Liver (tissue), 3 donors: ENCODE measurements at regions not wholly inside any gene's neighbourhood (a gene's known extent, or its start where the extent isn't known, plus 50 kb on each side); places are given as distances from the start of the nearest gene placed in this dataset.

ENCODE experiments used
- CTCF ChIP-seq: fragments of 150-350 bp; IDR thresholded peaks from 2 replicates; pipeline ENCODE4 v1.5.1; 2017; ENCODE audit warnings: improper control_type of control experiment, low read depth, low read length; ENCODE audit not compliant: missing input control
- HNF4G ChIP-seq: IDR thresholded peaks from 2 replicates; pipeline ENCODE4 v1.6.1; 2016; ENCODE audit warnings: antibody characterized with exemption
- donor health status: healthy.
- donor health status: healthy.

GRCh38 chr6:14265049-14266021 lies 147.8 kb downstream of the CD83 start:
- no peak for TF ChIP-seq HNF4G
- TF ChIP-seq CTCF = no peak
